ENCODE measurements at regions not wholly inside any gene's neighbourhood (a gene's known extent, or its start where the extent isn't known, plus 50 kb on each side); places are given as distances from the start of the nearest gene placed in this dataset.

GRCh38 chr22:33971561-33971961 is 51.3 kb upstream of the LARGE1 start:
- intact Hi-C loops (cut with DNase I), result no loop called here
- Histone ChIP-seq H3K4me1 (no peaks in the 10 kb centered on the region), H3K4me3 (no peak overlapping the region), H3K36me3 (no peaks in the 10 kb centered on the region), H3K27ac (no peak overlapping the region), H3K27me3 (no peaks in the 10 kb centered on the region), H3K9me3 (no peaks in the 10 kb centered on the region)
- no peak for DNase-seq
- TF ChIP-seq POLR2A (IDR thresholded peaks at IDR 0.05) (no peak), POLR2AphosphoS5 (IDR thresholded peaks at IDR 0.05) (no peak), EP300 (IDR thresholded peaks at IDR 0.05) (no peak)
- TF ChIP-seq, protein P1, sequence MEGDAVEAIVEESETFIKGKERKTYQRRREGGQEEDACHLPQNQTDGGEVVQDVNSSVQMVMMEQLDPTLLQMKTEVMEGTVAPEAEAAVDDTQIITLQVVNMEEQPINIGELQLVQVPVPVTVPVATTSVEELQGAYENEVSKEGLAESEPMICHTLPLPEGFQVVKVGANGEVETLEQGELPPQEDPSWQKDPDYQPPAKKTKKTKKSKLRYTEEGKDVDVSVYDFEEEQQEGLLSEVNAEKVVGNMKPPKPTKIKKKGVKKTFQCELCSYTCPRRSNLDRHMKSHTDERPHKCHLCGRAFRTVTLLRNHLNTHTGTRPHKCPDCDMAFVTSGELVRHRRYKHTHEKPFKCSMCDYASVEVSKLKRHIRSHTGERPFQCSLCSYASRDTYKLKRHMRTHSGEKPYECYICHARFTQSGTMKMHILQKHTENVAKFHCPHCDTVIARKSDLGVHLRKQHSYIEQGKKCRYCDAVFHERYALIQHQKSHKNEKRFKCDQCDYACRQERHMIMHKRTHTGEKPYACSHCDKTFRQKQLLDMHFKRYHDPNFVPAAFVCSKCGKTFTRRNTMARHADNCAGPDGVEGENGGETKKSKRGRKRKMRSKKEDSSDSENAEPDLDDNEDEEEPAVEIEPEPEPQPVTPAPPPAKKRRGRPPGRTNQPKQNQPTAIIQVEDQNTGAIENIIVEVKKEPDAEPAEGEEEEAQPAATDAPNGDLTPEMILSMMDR (IDR thresholded peaks at IDR 0.05), result no peak
- 36 to 58% methylated on average over 4 of the region's 4 CpGs for WGBS, 2 donors

DNA sequence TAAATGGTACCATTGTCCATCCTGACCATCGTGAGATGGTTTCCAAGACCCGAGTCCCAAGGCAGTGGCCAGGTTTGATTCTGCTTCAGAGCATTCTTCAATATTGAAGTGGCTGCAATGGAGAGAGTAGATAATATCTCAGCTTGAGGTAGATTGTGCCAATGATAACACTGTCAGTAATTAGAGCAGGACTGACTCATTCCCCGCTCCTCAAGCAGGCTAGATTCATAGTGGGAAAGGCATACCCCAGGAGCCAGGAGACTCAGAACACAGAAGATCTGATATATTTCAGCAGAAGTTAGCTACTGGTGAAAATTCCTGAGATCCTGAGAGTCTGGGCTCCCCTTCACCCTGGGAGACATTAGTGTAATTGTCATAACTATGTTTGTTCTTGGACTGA is 55.6 kb upstream of the LARGE1 start:
- intact Hi-C loops (cut with DNase I), result no loop called here
- 86 to 89% methylated on average over 3 of the region's 3 CpGs for WGBS, 2 donors

DNA sequence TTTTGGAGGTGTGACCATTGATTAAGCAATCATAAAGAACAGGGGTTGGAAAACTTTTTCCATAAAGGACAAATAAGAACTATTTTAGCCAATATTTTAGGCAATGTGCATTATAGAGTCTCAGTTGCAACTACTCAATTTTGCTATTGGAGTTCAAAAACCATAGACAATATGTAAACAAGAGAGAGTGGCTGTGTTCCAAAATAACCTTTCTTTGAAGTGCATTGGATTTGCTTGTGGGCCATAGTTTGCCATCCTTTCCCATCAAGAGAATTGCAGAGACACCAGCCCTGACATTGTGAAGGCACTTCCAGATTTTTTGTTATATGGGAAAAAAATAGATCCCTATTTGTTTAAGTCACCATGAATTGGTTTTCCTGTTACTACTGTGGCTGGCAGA is 63.3 kb upstream of the LARGE1 start:
- no peak overlapping the region for H3K27ac ChIP-seq
- intact Hi-C loops (cut with DNase I), result no loop called here
- H3K4me1 ChIP-seq, result no peaks in the 10 kb centered on the region
- no peak for TF ChIP-seq POLR2A (IDR thresholded peaks at IDR 0.05)
- no peak for TF ChIP-seq EP300 (IDR thresholded peaks at IDR 0.05)
- no peak for TF ChIP-seq POLR2AphosphoS5 (IDR thresholded peaks at IDR 0.05)
- TF ChIP-seq, protein P1 (IDR thresholded peaks at IDR 0.05), result no peak
- H3K27me3 ChIP-seq, result no peaks in the 10 kb centered on the region
- DNase-seq, result no peak
- no peaks in the 10 kb centered on the region for H3K9me3 ChIP-seq
- no peak overlapping the region for H3K4me3 ChIP-seq
- no peaks in the 10 kb centered on the region for H3K36me3 ChIP-seq

More for the DNA sequence above, 55.6 kb upstream of the LARGE1 start:
- no peak for DNase-seq
- Histone ChIP-seq H3K4me3 (no peak overlapping the region), H3K27me3 (no peaks in the 10 kb centered on the region), H3K36me3 (no peaks in the 10 kb centered on the region), H3K9me3 (no peaks in the 10 kb centered on the region), H3K4me1 (no peaks in the 10 kb centered on the region), H3K27ac (no peak overlapping the region)
- TF ChIP-seq POLR2A (IDR thresholded peaks at IDR 0.05) (no peak), EP300 (IDR thresholded peaks at IDR 0.05) (no peak), POLR2AphosphoS5 (IDR thresholded peaks at IDR 0.05) (no peak)
- TF ChIP-seq, protein P1 (IDR thresholded peaks at IDR 0.05), result no peak

DNA sequence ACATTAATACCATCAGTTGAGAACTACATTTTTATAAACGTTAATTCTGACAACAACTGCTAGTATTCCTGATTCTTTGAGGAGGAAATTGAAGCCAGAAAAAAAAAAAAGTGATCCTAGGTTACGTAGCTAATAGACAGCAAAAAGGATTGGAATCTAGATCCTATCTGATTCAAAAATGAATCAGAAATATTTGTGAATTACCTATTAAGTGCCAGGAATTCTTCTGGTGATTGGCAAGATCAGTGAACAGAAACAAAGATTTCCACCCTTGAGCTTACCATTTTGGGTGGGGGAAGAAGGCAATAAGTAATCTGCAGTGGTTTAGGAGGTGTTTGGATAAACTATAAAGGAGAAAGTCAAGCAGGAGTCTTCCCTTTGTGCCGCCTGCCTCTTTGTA is 63.9 kb upstream of the LARGE1 start:
- Histone ChIP-seq H3K4me3 (no peak overlapping the region), H3K36me3 (no peaks in the 10 kb centered on the region), H3K27me3 (no peaks in the 10 kb centered on the region), H3K9me3 (no peaks in the 10 kb centered on the region), H3K27ac (no peak overlapping the region), H3K4me1 (no peaks in the 10 kb centered on the region)
- intact Hi-C loops (cut with DNase I), result no loop called here
- WGBS, 2 donors, result 79 to 82% methylated on average over 3 of the region's 3 CpGs
- TF ChIP-seq POLR2AphosphoS5 (IDR thresholded peaks at IDR 0.05) (no peak), EP300 (IDR thresholded peaks at IDR 0.05) (no peak), POLR2A (IDR thresholded peaks at IDR 0.05) (no peak)
- TF ChIP-seq, protein P1 (IDR thresholded peaks at IDR 0.05), result no peak
- DNase-seq, result no peak

DNA sequence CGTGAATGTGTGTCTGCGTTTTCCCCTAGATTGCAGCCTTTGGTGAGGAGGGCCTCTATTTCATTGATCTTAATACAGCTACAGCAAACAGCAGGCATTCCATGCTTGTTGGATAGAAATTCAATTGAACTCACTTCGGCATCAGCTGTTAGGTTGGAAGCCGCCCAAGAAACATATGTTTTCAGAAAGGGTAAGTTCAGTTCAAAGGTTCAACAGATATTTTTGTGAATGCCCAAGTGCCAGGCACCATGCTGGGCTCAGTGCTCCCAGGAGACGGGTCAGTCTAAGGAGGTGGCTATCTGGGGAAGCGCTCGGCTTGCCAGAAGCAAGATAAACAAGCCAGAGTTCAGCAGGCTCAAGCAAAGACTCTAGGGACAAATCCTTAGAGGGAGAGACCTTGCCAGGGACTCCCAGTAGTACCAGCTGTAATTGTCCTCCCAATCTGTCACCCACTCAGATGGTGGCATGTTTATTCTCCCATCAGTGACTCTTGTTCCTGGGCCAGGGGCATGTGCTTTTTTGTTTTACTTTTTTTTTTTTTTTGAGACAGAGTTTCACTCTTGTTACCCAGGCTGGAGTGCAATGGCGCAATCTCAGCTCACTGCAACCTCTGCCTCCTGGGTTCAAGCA is 64.5 kb upstream of the LARGE1 start:
- intact Hi-C loops (cut with DNase I), result no loop called here
- Histone ChIP-seq H3K4me3 (no peak overlapping the region), H3K27me3 (no peaks in the 10 kb centered on the region), H3K27ac (no peak overlapping the region), H3K4me1 (no peaks in the 10 kb centered on the region), H3K36me3 (no peaks in the 10 kb centered on the region), H3K9me3 (no peaks in the 10 kb centered on the region)
- WGBS, 2 donors, result 72 to 76% methylated on average over 8 of the region's 8 CpGs
- DNase-seq, result no peak
- TF ChIP-seq, protein P1 (IDR thresholded peaks at IDR 0.05), result no peak
- TF ChIP-seq POLR2A (IDR thresholded peaks at IDR 0.05) (no peak), POLR2AphosphoS5 (IDR thresholded peaks at IDR 0.05) (no peak), EP300 (IDR thresholded peaks at IDR 0.05) (no peak)
